CD4-positive, alpha-beta T cell treated with Interferon alpha-2 for 1 hour (primary cell): ENCODE measurements at regions not wholly inside any gene's neighbourhood (a gene's known extent, or its start where the extent isn't known, plus 50 kb on each side); places are given as distances from the start of the nearest gene placed in this dataset.
"Not testable (repeated sequence)": the region's sequence is repeated elsewhere in the genome, so short reads cannot be mapped to it uniquely, and the experiment has no call there.

Experiments used
- DNase-seq, 2 donors: peaks; one replicate each; pipeline ENCODE4 v3.0.0-alpha.2; 2020 to 2022

DNA sequence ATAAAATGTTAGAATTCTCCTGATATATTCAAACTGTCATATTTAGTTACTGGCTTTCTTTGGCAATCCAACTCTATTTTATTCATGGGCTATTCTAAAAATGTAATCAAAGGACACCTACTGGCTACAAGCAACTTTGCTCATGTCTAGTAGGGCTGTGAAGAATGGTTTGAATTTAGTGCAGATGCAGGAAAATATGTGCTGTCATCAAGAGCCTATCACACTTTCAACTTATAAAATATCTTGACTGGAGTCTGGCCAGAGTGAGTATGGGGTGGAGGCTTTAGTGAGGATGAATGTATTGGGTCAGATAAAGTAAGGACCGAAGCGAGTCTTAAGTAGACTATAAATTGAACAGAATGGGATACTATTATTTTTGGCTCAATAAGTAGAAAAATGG lies 343.4 kb upstream of the SPRED2 start:
- no peak for DNase-seq

DNA sequence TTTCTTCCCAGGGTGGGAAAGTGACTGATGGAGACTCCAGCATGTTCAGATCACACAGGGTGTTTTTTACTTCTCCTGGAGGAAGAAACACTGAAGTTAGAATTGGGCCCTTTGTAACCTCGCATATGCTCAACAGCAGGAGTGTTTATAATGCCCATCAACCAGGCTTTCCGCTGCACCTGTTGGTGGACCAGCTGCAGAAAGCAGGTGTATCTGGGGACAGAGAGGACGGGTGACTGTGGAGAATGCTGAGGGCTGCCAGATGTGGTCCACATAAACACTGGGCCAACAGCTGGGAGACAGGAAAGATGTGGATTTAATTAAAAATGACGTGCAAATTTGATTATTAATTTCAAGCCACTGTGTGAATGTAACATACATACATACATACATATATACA lies 335.5 kb upstream of the SPRED2 start:
- DNase-seq = no peak

DNA sequence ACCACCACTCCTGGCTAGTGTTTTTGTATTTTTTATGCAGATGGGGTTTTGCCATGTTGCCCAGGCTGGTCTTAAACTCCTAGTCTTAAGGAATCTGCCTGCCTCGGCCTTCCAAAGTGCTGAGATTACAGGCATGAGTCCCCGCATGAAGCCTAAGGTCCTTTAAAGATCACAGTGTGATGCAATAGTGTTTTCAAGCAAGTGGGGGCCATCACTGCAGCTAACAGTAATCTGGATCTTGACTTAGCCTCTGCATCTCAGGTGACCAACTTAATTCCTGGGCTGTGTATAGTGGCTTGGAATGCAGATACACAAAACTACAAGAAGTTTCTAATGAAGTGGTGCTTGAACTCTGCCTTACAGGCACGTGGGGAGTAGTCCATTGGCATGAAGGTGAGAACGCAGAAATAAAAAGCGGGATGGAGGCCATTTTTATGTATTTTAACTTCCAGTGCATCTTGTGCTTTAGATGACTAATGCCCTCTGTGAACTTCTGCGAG lies 334.4 kb upstream of the SPRED2 start:
- DNase-seq = no peak

DNA sequence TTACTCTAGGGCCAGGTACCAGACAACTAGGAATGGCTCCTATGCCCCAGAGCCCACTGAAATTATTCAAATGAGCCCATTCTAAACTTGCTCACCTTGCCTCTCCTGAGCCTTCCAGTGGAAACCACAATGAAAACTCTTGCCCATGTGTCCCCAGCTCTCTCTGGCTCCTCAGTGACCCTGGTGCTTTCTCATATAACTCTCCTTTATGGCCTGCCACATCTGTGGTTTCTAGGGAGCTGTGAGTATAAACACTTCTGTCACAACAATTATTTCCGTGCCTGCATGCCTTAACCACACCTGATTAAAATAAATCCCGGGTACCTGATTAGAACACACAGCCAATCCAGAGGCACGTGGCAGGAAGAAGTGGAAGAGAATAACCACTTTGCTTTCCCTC lies 333.0 kb upstream of the SPRED2 start:
- no peak for DNase-seq

DNA sequence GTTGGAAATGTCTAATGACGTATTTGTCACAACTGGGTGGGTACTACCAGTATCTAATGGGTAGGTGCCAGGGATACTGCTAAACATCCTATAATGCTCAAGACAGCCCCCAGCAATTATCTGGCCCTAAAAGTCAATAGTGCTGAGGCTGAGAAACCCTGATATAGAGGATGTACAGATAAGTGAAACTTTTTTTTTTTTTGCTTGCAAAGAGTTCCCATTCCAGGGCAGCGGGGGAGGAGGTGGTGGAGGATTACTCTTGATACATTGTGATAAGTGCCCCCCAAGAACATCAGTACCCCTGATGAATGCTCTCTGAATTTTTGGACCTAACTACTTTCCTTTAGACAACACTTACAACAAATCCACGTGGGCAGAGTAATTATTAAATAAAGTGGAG lies 329.7 kb upstream of the SPRED2 start:
- no peak for DNase-seq

DNA sequence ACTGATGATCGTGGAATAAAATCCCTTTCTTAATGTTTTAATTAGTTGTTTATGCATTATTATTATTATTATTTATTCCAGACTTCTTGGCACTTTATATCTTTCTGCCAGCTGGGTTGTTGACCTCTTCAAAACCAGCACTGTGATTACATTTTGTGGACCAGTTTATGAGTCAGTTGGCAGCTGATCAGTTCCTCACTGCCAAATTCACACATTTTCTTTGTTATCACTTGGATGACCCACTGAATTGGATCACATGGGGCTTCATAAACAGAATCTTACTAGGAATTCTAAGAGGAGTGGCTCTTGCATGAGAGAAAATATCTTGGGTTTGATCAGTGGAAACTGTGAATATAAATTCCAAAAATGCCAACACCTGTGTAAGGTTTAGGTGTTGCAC lies 321.8 kb upstream of the SPRED2 start:
- DNase-seq = no peak

DNA sequence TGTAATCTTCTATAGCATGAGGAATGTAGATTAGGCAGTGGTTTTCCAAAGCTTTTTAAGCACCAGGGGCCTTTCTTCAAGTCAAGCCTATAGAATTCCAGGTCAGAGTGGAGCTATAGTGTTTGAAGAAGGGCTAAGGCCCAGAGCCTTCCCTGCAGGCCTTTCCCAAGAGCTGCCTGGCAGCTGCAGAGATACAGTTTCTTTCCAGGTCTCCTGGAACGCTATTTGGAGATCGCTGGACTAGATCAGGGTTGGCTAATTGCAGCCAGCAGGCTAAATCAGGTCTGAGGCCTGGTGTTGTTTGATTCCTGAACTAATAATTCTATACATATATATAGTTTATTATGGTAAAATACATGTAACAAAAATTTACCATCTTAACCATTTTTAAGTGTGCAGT lies 319.0 kb upstream of the SPRED2 start:
- no peak for DNase-seq

DNA sequence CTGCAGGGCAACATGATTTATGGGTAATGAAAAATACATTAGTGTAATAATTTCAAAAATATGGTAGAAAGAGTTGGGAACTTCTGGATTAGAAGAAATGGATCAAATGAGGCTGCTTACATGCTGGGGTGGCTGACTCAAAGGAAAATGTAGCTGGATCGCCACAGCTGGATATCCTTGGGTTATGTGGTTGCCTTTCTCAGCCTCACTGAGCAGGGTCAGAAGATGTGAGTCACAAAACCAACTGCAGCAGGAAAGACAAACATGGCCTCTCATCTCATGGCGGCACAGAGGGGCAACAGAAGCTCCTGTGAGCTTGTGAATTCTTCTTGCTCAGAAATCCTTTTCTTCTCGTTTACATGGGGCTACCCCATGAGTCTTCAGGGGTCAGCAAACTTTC lies 317.1 kb upstream of the SPRED2 start:
- no peak for DNase-seq

DNA sequence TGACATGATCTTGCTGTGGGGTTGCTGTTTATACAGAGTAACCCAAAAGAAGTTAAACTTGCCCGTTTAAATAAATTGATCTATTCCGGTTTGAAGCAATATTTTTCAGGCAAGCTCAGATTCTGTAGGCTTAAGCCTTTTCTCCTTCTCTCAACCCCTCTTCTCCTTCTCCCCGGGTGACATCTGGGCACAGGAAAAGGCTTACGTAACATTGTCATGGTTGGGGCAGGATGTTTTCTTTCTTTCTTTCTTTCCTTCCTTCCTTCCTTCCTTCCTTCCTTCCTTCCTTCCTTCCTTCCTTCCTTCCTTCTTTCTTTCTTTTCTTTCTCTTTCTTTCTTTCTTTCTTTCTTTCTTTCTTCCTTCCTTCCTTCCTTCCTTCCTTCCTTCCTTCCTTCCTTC lies 315.5 kb upstream of the SPRED2 start:
- not testable (repeated sequence) for DNase-seq

DNA sequence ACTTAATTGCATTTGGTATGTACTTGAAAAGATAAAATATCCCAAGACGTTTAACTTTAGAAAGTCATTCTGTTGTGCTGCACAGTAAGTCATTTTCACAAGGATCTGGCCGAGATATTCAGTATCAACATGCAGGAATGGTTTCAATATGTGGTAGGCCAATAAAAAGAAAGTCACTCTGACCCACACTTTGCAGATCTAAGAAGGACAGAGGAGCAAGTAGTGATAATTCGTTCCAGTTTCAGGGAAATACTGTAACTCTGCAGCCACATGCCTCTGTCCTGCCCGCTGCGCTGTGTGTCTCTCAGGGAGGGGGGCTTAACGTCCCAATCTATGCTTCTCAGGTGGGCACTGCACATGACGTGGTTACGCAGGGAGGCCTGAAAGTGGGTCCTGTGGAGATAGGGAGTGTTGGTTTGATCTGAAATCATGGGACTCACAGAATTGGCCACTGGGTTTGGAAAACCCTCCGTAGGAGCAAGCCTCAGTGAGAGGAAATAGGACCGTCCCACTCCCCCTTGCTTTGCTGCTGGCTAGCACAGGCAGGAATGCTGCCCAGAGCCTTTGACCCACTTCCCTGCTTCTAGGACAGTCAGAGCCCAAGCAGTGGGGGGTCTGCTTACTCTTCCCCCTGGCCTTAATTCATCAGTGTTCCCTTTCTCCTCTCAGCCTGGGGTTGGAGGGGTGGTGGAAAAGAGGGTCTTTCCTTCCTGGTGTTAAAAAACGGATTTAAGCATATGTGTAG lies 314.7 kb upstream of the SPRED2 start:
- DNase-seq = no peak

DNA sequence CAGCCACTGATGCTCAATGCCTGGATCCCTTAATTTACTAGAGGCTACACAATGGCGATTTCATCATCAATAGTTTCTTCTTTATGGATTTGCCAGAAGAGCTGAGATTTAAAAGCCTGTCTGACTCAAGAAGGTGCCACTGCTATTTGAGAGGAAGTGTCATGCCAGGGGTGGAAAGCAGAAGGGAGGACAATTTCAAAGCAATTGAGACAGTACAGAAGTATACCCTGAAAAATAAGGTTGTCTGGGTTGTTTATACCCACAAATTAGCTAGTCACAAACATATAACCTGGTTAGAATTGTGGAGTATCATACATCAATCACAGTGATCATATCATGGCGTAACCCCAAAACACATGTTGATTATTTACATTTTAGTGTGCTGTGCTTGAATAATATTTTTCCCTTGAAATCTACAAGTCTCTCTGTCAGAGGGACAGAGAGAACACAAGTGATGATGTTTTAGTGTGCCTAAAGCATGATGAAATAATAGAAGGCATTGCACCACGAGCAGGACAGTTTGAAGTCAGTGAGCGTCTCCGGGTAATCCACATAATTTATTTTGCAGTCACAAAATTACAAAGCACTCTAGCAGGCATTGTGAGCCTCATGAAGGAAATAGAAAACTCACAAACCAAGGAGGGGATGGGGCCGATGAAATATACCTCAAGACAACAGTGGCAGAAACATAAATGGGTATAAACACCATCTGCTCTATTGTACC lies 312.2 kb upstream of the SPRED2 start:
- no peak for DNase-seq

DNA sequence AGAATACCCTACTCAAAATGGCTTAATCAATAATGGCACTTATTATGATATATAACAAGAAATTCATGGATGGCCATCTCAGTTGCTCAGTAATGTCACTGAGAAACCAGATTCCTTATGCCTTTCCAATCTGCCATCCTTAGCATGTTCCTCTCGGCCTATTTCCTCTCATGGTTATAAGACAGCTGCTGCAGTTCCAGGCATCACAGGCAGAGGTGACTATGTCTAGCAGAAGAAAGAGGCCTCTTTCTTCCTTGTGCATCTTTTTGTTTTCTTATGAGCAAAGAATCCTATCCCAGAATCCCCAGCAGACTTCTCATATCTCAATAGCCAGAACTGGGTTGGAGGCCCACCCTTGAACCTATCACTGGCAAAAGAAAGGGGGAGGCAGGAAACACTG lies 310.6 kb upstream of the SPRED2 start:
- no peak for DNase-seq

DNA sequence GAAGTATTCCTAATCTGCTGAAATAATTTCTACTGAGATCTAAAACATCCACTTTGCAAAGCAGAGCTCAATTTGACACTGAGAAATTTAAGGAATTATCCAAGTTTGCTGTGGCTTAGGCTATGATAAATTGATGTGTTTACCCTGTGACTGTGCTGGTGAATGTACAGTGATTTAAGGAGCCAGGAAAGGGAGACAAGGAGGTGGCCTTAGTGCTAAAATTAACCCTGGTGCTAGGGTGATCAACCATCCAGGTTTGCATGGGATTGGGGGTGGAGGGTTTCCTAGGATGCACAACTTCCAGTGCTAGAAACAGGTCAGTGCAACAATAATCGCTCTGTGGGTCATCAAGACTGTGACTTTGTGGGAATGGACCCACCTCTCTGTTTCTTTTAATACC lies 307.5 kb upstream of the SPRED2 start:
- DNase-seq = no peak

DNA sequence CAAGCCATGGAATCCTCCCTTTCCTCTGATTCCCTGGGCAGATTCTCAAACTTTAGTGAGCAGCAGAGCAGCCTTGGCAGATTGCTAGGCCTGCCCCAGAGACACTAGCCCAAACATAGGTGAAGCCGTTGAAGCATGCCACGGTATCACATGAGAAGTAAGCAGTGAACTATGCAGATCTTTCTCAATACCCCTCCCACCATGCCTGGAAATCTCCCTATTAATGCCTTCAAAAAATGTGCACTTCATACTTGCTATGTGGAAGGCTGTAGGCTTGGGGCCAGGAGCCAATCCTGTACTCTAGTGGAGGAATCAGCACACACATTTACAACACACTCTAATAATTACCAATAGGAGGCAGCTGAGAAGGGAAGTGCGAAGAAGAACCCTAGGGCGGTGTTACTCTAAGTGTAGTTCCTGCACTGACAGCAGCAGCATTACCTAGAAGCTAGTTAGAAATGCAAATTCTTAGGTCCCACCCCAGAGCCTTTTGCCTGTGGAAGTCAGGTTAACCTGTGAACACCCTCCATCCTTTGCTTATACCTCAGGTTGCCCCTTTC lies 305.1 kb upstream of the SPRED2 start:
- DNase-seq = no peak

DNA sequence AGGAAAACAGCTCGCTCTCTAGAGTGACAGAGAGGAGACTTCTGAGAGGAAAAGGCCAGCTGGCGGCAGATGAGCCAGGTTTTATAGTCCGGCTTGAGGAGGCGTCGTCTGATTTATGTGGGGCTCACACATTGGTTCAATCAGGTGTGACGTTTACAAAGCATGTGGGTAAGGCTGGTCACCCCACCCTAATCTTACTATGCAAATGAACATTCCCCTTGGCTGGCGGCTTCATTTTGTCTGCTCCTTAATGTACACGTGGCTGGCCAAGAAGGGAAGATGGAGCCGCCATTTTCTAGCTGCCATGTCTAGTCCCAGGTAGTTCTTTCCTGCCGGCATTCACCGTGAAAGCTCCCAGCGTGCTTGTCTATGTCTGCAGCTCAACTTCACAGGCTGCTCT lies 299.1 kb upstream of the SPRED2 start:
- DNase-seq = no peak

DNA sequence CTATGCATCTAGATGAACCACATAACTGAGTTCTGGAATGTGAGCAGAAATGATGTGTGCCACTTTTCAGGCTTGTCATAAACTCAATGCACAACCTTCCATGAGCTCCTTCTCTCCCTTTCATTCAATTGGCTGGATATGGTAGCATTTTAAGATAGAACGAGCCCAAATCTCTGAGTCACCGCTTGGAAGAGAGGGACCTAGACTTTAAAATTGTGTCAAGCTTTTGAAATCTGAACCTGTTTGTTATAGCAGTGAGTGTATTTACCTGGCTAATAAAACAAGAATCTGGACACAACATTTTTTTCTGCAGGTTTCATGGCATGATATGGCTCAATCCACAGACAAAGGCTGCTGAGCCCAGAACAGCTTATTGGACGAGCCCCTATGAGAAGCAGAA lies 297.8 kb upstream of the SPRED2 start:
- DNase-seq = no peak

DNA sequence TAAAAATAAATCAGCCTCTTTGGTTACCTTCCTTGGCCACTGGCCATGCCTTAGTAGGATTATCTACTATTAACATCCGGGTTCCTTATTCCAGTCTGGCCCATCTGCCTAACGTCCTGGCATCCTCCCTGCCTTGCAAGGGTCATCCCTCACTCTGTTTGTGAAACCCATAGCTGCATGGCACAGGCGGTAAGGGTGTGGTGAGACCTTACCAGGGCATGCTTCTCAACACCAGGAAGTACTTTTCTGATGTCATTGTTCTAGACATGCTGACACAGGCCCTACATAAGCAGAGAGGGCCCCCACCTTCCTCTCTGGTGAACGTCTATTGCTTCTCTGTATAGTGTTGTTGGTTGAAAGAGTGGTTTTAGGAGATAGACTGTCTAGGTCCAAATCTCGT lies 296.8 kb upstream of the SPRED2 start:
- DNase-seq = no peak

DNA sequence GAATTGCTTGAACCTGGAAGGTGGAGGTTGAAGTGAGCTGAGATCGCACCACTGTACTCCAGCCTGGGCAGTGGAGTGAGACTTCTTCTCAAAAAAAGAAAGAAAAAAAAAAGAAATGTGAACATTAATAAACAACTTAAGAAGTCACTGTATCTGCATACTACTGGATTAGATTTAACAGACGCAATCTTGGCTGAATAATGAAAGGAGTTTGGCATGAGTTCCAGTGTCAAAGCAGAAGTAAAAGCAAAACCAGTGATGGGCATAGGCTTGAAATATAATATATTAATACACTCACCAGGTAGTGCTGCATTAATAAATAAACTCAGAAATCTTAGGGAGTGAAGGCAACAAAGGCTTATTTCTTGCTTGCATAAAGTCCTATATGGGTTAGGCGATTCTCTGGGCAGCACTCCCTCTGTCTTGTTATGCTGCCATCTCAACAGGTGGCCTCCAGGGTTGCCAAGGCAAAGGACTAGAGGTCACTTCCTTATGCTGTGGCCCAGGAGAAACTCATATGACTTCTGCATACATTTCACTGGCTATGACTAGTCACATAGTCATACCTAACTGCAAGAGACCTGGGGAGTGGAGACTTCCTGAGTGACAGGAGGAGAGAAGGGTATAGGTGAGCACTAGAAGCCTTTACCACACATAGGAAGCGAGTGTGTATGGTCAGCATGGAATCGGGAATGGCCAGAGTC lies 296.2 kb upstream of the SPRED2 start:
- DNase-seq = no peak

DNA sequence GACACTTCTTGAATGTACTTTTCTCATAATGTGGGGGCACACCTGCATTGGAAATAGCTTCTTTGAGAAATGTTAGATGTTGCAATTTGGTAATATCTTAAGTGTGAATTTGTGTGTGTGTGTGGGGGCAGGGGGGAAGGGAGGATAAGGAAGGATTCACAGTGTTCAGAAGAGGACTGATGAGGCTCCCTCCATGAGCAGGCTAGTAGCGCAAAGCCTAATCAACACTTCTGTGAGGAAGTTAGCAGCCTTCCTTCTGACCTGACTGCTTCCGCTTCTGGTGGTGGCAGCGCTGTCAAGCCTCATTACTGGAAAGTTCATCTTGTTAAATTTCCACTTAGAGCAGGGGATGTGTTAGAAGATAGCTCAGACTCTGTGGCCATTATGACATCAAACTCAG lies 295.4 kb upstream of the SPRED2 start:
- no peak for DNase-seq

DNA sequence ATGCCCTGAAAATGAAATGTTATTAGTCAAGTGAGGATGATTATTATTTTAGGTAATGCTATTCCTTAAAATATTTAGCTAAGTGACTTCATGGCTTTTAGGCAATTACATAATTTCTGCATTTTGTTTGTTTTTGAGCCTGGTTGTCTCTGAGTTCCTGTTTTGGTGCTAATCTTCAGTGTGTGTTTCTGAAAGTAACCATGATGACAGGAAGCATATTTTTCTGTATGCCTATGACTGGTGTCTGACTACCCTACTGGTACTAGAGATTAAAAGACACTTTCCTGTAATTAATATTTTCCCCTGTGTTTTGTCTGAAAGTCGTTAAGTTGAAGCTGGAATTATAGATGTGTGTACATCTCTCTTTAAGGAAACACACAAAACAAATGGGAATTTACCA lies 295.0 kb upstream of the SPRED2 start:
- no peak for DNase-seq

DNA sequence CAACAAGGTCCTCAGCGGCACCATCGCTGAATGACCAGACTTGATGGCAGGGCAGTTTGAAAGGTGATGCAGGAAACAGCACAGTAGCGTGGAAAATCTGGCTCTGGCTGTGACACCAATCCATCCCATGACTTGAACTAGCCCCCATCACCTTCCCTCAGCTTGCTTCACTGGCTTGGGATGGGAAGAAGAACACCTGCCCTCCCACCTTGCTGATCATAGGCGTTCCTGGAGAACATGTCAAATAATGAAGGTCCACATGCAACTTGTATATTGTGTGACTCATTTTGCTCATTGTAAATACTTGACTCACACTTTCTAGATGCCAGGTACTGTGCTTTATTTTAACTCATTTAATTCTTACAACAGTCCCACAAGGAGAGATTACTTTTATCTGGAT lies 292.4 kb upstream of the SPRED2 start:
- no peak for DNase-seq

DNA sequence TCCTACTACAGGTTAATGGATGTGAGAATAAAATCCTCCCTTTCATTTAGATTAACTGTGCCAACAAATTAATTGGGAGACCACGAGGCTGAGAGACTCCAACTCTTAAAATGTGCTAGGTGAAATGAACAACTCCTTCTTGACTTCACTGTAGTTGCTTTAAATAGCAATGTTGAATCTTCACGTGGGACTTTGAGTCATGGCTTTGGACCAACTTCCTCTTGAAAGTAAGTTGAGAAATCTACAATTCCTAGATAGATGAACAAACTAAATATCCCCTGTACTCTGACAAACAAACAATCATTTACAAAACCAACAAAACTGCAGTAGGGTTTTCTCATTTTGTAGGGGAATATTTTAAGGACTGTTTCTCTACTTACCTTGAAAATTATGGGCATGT lies 291.9 kb upstream of the SPRED2 start:
- no peak for DNase-seq

DNA sequence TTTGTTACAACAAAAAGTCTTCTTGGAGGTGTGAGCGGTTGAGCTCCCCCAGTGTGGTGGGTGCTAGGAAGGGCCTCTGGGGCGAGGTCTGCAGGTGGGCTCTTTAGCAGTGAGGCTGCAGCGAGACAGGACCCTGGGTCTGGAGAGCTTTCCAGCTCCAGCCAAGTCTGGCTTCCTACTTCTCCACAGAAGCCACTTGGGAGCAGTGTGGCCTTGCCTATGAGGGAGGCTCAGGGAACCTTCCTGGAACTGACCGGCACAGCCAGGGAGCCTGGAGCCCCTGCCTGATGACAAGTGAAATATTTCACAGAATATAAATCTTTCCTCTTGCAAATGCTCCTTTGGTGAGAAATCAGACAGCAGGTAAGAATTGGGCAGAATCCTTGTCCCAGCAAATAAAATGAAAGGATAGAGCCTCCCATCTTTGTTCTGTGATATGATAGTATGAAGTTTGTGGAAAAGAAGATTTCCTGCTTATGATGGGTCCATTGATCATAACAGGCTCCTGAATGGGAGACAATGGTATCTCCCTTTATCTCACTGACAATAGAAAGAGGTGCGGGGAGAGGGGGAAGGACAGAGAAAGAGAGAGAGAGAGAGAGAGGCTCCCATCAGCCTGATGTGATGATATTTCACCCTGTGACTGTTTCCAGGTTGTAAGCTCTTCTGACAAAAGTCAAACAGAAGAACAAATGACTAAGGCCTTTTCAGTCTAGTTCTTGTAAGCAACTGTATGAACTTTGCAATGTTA lies 289.8 kb upstream of the SPRED2 start:
- DNase-seq = no peak
